PC-3 (cell line): ENCODE measurements at regions not wholly inside any gene's neighbourhood (a gene's known extent, or its start where the extent isn't known, plus 50 kb on each side); places are given as distances from the start of the nearest gene placed in this dataset.
A peak's percentile ranks its signal among the peaks of the same experiment; 100 is the strongest.

Source experiments
- ATAC-seq: fragments of 200-7000 bp; cut with Tn5 transposase; 2 replicates; pipeline ENCODE4 v1.9.1; 2020; ENCODE audit warnings: mild to moderate bottlenecking, moderate library complexity
- BruUV-seq: library from RNA; stranded (reverse); fragments of 400-500 nt; replicated peaks from 2 replicates; lab custom pipeline; 2021; lab: Mats Ljungman, UMichigan
- CTCF ChIA-PET: fragments of 300-600 bp; sonication (Branson Sonifier 250); formaldehyde crosslinking; loops from one replicate; lab custom pipeline; 2022; ENCODE audit warnings: antibody characterized with exemption; lab: Charles Lee
- POLR2A ChIA-PET: fragments of 300-600 bp; sonication (Branson Sonifier 250); formaldehyde crosslinking; loops from one replicate; lab custom pipeline; 2022; ENCODE audit warnings: antibody characterized with exemption; ENCODE audit not compliant: unreplicated experiment; lab: Charles Lee
- DNase-seq: peaks from one replicate; pipeline ENCODE4 v3.0.0-alpha.2; 2015
- H2AFZ ChIP-seq: fragments of 300-600 bp; sonication (generic); 2 replicates; pipeline ENCODE4 v1.6.0; 2016; ENCODE audit warnings: antibody characterized with exemption, low read length
- H3F3A ChIP-seq: fragments of 300-600 bp; sonication (generic); one replicate; pipeline ENCODE4 v1.6.0; 2017; ENCODE audit warnings: antibody characterized with exemption, low read length, control low read depth, mild to moderate bottlenecking; ENCODE audit not compliant: unreplicated experiment
- H3K27ac ChIP-seq: fragments of 300-600 bp; sonication (generic); 2 replicates; pipeline ENCODE4 v1.5.1; 2016; ENCODE audit warnings: mild to moderate bottlenecking, low read length
- H3K27me3 ChIP-seq: fragments of 300-600 bp; sonication (generic); 2 replicates; pipeline ENCODE4 v1.6.1; 2016; ENCODE audit warnings: low read length, mixed read lengths
- H3K36me3 ChIP-seq: fragments of 300-600 bp; sonication (generic); 2 replicates; pipeline ENCODE4 v1.6.1; 2016; ENCODE audit warnings: low read depth, mixed run types, low read length, mixed read lengths
- H3K4me1 ChIP-seq: fragments of 300-600 bp; sonication (generic); 2 replicates; pipeline ENCODE4 v1.5.1; 2016; ENCODE audit warnings: low read length; ENCODE audit not compliant: insufficient read depth
- H3K4me2 ChIP-seq: fragments of 300-600 bp; sonication (generic); 2 replicates; pipeline ENCODE4 v1.6.0; 2016; ENCODE audit warnings: low read length
- H3K4me3 ChIP-seq: fragments of 300-600 bp; sonication (generic); 2 replicates; pipeline ENCODE4 v1.5.1; 2016; ENCODE audit warnings: mild to moderate bottlenecking, low read length, mixed read lengths
- H3K79me2 ChIP-seq: fragments of 300-600 bp; sonication (generic); 2 replicates; pipeline ENCODE4 v1.6.1; 2017; ENCODE audit warnings: low read length, mixed read lengths
- H3K9ac ChIP-seq: fragments of 300-600 bp; sonication (generic); 2 replicates; pipeline ENCODE4 v1.6.0; 2016; ENCODE audit warnings: mild to moderate bottlenecking, low read length
- H3K9me2 ChIP-seq: fragments of 300-600 bp; sonication (generic); replicated peaks from 2 replicates; pipeline ENCODE4 v1.6.1; 2016; ENCODE audit warnings: mixed run types, low read length, mixed read lengths
- H3K9me3 ChIP-seq: fragments of 300-600 bp; sonication (generic); 2 replicates; pipeline ENCODE4 v1.6.1; 2016; ENCODE audit warnings: low read length, mixed read lengths
- H4K20me1 ChIP-seq: fragments of 300-600 bp; sonication (generic); 2 replicates; pipeline ENCODE4 v1.6.1; 2016; ENCODE audit warnings: low read length, mixed read lengths
- EZH2 ChIP-seq: fragments of 300-600 bp; sonication (generic); IDR thresholded peaks from one replicate; pipeline ENCODE4 v1.6.1; 2017; ENCODE audit warnings: antibody characterized with exemption, mild to moderate bottlenecking, low read length; ENCODE audit not compliant: unreplicated experiment
- EZH2phosphoT487 ChIP-seq: fragments of 300-600 bp; sonication (generic); IDR thresholded peaks from 2 replicates; pipeline ENCODE4 v1.6.1; 2018; ENCODE audit warnings: mild to moderate bottlenecking, antibody characterized with exemption, low read length, borderline replicate concordance
- intact Hi-C: fragments of 100-400 bp; cut with micrococcal nuclease; formaldehyde crosslinking; loops from 2 replicates; pipeline ENCODE4 v1.9.0; 2023
- TF ChIP-seq, protein P1 (sequence below): fragments of 300-600 bp; sonication (generic); conservative IDR thresholded peaks from 2 replicates; pipeline ENCODE4 v1.5.1; 2017; ENCODE audit warnings: antibody characterized with exemption, low read depth, mild to moderate bottlenecking, low read length

DNA sequence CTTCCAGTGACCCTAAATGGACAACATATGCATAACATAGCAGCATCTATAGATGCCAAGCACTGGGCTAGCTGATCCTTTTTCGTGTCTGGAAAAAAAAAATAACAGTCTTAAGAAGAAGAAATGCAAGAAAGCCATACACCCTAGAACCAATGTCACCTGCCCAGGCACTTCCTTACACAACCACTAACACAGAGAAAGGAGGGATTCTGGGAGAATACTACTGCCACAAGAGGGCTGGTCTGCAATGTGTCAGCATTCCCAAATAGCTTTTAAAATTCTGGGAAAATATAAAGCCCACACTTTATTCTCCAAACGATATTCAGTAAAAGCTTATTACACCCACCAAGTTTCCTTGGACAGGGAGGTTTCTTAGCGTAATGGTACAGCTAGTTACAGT, 271.2 kb downstream of the TBL1XR1 start:
- Histone ChIP-seq H3F3A (no peaks in the 10 kb centered on the region), H3K4me2 (no peak overlapping the region), H3K36me3 (no peaks in the 10 kb centered on the region), H3K9me3 (no peaks in the 10 kb centered on the region), H3K27ac (no peak overlapping the region), H3K9ac (no peak overlapping the region), H3K4me1 (peaks cover 7% of the 10 kb centered on the region), H2AFZ (no peak overlapping the region), H3K27me3 (no peaks in the 10 kb centered on the region), H3K79me2 (no peaks in the 10 kb centered on the region), H3K9me2 (no peaks in the 10 kb centered on the region), H3K4me3 (no peak overlapping the region), H4K20me1 (no peaks in the 10 kb centered on the region)
- POLR2A ChIA-PET, result no interaction called here
- no peak for ATAC-seq
- no peak for TF ChIP-seq EZH2phosphoT487
- no peak for TF ChIP-seq EZH2
- TF ChIP-seq, protein P1, sequence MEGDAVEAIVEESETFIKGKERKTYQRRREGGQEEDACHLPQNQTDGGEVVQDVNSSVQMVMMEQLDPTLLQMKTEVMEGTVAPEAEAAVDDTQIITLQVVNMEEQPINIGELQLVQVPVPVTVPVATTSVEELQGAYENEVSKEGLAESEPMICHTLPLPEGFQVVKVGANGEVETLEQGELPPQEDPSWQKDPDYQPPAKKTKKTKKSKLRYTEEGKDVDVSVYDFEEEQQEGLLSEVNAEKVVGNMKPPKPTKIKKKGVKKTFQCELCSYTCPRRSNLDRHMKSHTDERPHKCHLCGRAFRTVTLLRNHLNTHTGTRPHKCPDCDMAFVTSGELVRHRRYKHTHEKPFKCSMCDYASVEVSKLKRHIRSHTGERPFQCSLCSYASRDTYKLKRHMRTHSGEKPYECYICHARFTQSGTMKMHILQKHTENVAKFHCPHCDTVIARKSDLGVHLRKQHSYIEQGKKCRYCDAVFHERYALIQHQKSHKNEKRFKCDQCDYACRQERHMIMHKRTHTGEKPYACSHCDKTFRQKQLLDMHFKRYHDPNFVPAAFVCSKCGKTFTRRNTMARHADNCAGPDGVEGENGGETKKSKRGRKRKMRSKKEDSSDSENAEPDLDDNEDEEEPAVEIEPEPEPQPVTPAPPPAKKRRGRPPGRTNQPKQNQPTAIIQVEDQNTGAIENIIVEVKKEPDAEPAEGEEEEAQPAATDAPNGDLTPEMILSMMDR, result no peak
- DNase-seq, result no peak
- no TSS peak for BruUV-seq
- CTCF ChIA-PET, result interaction anchor here (0.6 kb wide), 2 partner anchors 13 to 382 kb away, joined by 3 to 4 read pairs; no protein-coding TSS in a partner anchor
- intact Hi-C loops, result no loop called here

DNA sequence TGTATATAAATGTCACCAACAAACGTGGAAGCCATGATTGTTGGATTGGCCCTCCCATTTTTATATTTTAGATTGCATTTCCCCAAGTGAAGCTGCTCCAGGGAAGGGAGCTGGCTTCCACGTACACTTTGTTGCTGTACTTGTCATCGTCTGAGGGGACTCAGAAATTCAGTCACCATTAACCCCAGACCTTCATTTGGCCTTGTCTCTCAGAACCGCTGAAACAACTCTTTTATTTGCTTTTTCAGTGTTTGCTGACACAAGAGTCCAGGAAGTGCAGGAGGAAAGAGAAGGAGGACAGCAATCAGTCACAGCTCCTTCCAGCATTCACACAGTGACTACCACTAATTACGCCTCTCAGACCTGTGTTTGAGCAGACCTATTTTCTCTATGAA, 276.5 kb downstream of the TBL1XR1 start:
- intact Hi-C loops, result no loop called here
- H3K9me2 ChIP-seq, result peaks cover 2% of the 10 kb centered on the region; the same call in 1 of the 2 replicates
- DNase-seq (peak; percentile 25), ATAC-seq (peak; percentile 70)
- H3K9ac ChIP-seq, result no peak overlapping the region
- H3K36me3 ChIP-seq, result no peaks in the 10 kb centered on the region
- peaks cover 36% of the 10 kb centered on the region for H3K4me1 ChIP-seq
- BruUV-seq, result no TSS peak
- no peaks in the 10 kb centered on the region for H3K79me2 ChIP-seq
- peak overlapping the region; percentile 60 for H3K27ac ChIP-seq
- no peaks in the 10 kb centered on the region for H3K9me3 ChIP-seq
- no peak for TF ChIP-seq EZH2
- TF ChIP-seq EZH2phosphoT487, result no peak
- TF ChIP-seq, protein P1, result no peak
- H4K20me1 ChIP-seq, result no peaks in the 10 kb centered on the region
- POLR2A ChIA-PET, result interaction anchor here (0.6 kb wide), 1 partner anchor 1313 kb away, joined by 3 read pairs; no protein-coding TSS in a partner anchor
- no peaks in the 10 kb centered on the region for H3K27me3 ChIP-seq
- H2AFZ ChIP-seq, result peak overlapping the region; percentile 63
- H3K4me3 ChIP-seq, result peak overlapping the region; percentile 10; the same call in 1 of the 2 replicates
- no peaks in the 10 kb centered on the region for H3F3A ChIP-seq
- CTCF ChIA-PET, result interaction anchor here (0.6 to 0.7 kb wide), 2 partner anchors 10 to 14 kb away, joined by 3 to 4 read pairs; no protein-coding TSS in a partner anchor
- H3K4me2 ChIP-seq, result peak overlapping the region; percentile 64
